ENCODE measurements at regions not wholly inside any gene's neighbourhood (a gene's known extent, or its start where the extent isn't known, plus 50 kb on each side); places are given as distances from the start of the nearest gene placed in this dataset.

- no peak overlapping the region for H3K27ac ChIP-seq (ENCODE audit: low read depth, low read length)
- H4K91ac ChIP-seq (ENCODE audit: low read depth, low read length) = no peak overlapping the region
- no peaks in the 10 kb centered on the region for H3K4me1 ChIP-seq (ENCODE audit: control insufficient read depth in 1 of 2, insufficient read depth in 2 of 2, low read length in 2 of 2)
- no peak overlapping the region for H3K18ac ChIP-seq (ENCODE audit: low read length)
- no peaks in the 10 kb centered on the region for H3K79me2 ChIP-seq (ENCODE audit: control insufficient read depth, insufficient read depth, low read length, poor library complexity)
- H3K79me1 ChIP-seq (ENCODE audit: low read length) = no peaks in the 10 kb centered on the region
- no peaks in the 10 kb centered on the region for H3K9me3 ChIP-seq (ENCODE audit: insufficient read depth, low read depth, low read length)
- H3K4me2 ChIP-seq (ENCODE audit: low read length) = no peak overlapping the region
- no CpG with 5 or more reads among the region's 4 CpGs for WGBS (ENCODE audit: extremely low coverage, insufficient coverage, insufficient read length)
- H4K12ac ChIP-seq (ENCODE audit: low read depth, low read length) = no peak overlapping the region
- H3K14ac ChIP-seq (ENCODE audit: low read length) = no peak overlapping the region
- no peak for DNase-seq
- H3K9ac ChIP-seq (ENCODE audit: low read length) = no peak overlapping the region
- H2BK5ac ChIP-seq (ENCODE audit: low read depth, low read length, poor library complexity) = no peak overlapping the region
- no peak overlapping the region for H2AK5ac ChIP-seq (ENCODE audit: low read length)
- no peak overlapping the region for H4K8ac ChIP-seq (ENCODE audit: low read depth, low read length)
- no peak overlapping the region for H3K4ac ChIP-seq (ENCODE audit: low read depth, low read length)
- H3K4me3 ChIP-seq (ENCODE audit: low read depth, low read length) = no peak overlapping the region
- H3K23ac ChIP-seq (ENCODE audit: low read length) = no peak overlapping the region
- no peak overlapping the region for H2BK120ac ChIP-seq (ENCODE audit: insufficient read depth, low read length, poor library complexity)
- H2BK12ac ChIP-seq (ENCODE audit: low read length) = no peak overlapping the region
- H3K27me3 ChIP-seq (ENCODE audit: insufficient read depth, low read length) = no peaks in the 10 kb centered on the region
- no peak overlapping the region for H2AFZ ChIP-seq (ENCODE audit: insufficient read depth, low read length, poor library complexity)
- no peaks in the 10 kb centered on the region for H3K36me3 ChIP-seq (ENCODE audit: control insufficient read depth in 1 of 2, insufficient read depth in 2 of 2, low read length in 2 of 2)
Observed at GRCh38 chrX:130987241-130987640, 70.9 kb upstream of the ARHGAP36 start.

- H3K9ac ChIP-seq (ENCODE audit: low read length) = no peak overlapping the region
- no peaks in the 10 kb centered on the region for H3K36me3 ChIP-seq (ENCODE audit: control insufficient read depth in 1 of 2, insufficient read depth in 2 of 2, low read length in 2 of 2)
- H3K14ac ChIP-seq (ENCODE audit: low read length) = no peak overlapping the region
- no peak overlapping the region for H3K18ac ChIP-seq (ENCODE audit: low read length)
- H2BK12ac ChIP-seq (ENCODE audit: low read length) = no peak overlapping the region
- no peak overlapping the region for H3K23ac ChIP-seq (ENCODE audit: low read length)
- H3K79me1 ChIP-seq (ENCODE audit: low read length) = no peaks in the 10 kb centered on the region
- no peak overlapping the region for H2BK5ac ChIP-seq (ENCODE audit: low read depth, low read length, poor library complexity)
- H2AFZ ChIP-seq (ENCODE audit: insufficient read depth, low read length, poor library complexity) = no peak overlapping the region
- WGBS (ENCODE audit: extremely low coverage, insufficient coverage, insufficient read length) = no CpG with 5 or more reads among the region's 2 CpGs
- no peaks in the 10 kb centered on the region for H3K9me3 ChIP-seq (ENCODE audit: insufficient read depth, low read depth, low read length)
- H3K79me2 ChIP-seq (ENCODE audit: control insufficient read depth, insufficient read depth, low read length, poor library complexity) = no peaks in the 10 kb centered on the region
- no peak overlapping the region for H3K4me2 ChIP-seq (ENCODE audit: low read length)
- H3K4ac ChIP-seq (ENCODE audit: low read depth, low read length) = no peak overlapping the region
- H4K91ac ChIP-seq (ENCODE audit: low read depth, low read length) = no peak overlapping the region
- no peak overlapping the region for H4K8ac ChIP-seq (ENCODE audit: low read depth, low read length)
- H3K27me3 ChIP-seq (ENCODE audit: insufficient read depth, low read length) = no peaks in the 10 kb centered on the region
- H4K12ac ChIP-seq (ENCODE audit: low read depth, low read length) = no peak overlapping the region
- no peak overlapping the region for H2BK120ac ChIP-seq (ENCODE audit: insufficient read depth, low read length, poor library complexity)
- no peak overlapping the region for H3K4me3 ChIP-seq (ENCODE audit: low read depth, low read length)
- DNase-seq = no peak
- H3K27ac ChIP-seq (ENCODE audit: low read depth, low read length) = no peak overlapping the region
- H3K4me1 ChIP-seq (ENCODE audit: control insufficient read depth in 1 of 2, insufficient read depth in 2 of 2, low read length in 2 of 2) = no peaks in the 10 kb centered on the region
- no peak overlapping the region for H2AK5ac ChIP-seq (ENCODE audit: low read length)
Observed at GRCh38 chrX:130990723-130991122, 67.4 kb upstream of the ARHGAP36 start.

DNA sequence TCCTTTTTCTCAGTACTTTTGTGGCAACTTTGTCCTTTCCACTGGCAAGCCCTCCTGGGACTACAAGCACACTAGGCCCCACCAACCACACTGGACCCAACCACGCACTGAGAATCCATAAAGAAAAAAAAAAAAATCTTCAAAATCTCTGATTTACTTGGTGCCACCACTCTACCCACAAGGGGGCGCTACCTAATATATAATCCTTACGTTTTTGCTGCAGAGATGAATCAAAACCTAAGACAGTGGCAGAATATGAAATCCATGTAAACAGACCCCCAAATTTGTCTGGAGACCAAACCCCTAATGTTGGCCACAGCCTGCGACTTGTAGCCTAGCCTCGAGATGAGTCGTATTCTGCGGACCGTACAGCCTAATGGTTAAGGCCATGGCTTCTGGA, 63.5 kb upstream of the ARHGAP36 start:
- H2AK5ac ChIP-seq (ENCODE audit: low read length) = no peak overlapping the region
- no peak overlapping the region for H2BK12ac ChIP-seq (ENCODE audit: low read length)
- H3K27ac ChIP-seq (ENCODE audit: low read depth, low read length) = no peak overlapping the region
- H2AFZ ChIP-seq (ENCODE audit: insufficient read depth, low read length, poor library complexity) = no peak overlapping the region
- H3K9me3 ChIP-seq (ENCODE audit: insufficient read depth, low read depth, low read length) = no peaks in the 10 kb centered on the region
- no peak overlapping the region for H4K8ac ChIP-seq (ENCODE audit: low read depth, low read length)
- H3K14ac ChIP-seq (ENCODE audit: low read length) = no peak overlapping the region
- H3K4me2 ChIP-seq (ENCODE audit: low read length) = no peak overlapping the region
- H3K79me2 ChIP-seq (ENCODE audit: control insufficient read depth, insufficient read depth, low read length, poor library complexity) = no peaks in the 10 kb centered on the region
- no peak overlapping the region for H3K18ac ChIP-seq (ENCODE audit: low read length)
- no CpG with 5 or more reads among the region's 8 CpGs for WGBS (ENCODE audit: extremely low coverage, insufficient coverage, insufficient read length)
- H4K12ac ChIP-seq (ENCODE audit: low read depth, low read length) = no peak overlapping the region
- DNase-seq = peak; percentile 1 to 49
- H3K36me3 ChIP-seq (ENCODE audit: control insufficient read depth in 1 of 2, insufficient read depth in 2 of 2, low read length in 2 of 2) = no peaks in the 10 kb centered on the region
- no peak overlapping the region for H2BK120ac ChIP-seq (ENCODE audit: insufficient read depth, low read length, poor library complexity)
- no peak overlapping the region for H3K4me3 ChIP-seq (ENCODE audit: low read depth, low read length)
- H3K79me1 ChIP-seq (ENCODE audit: low read length) = no peaks in the 10 kb centered on the region
- no peak overlapping the region for H4K91ac ChIP-seq (ENCODE audit: low read depth, low read length)
- no peaks in the 10 kb centered on the region for H3K4me1 ChIP-seq (ENCODE audit: control insufficient read depth in 1 of 2, insufficient read depth in 2 of 2, low read length in 2 of 2)
- H3K27me3 ChIP-seq (ENCODE audit: insufficient read depth, low read length) = no peaks in the 10 kb centered on the region
- no peak overlapping the region for H3K4ac ChIP-seq (ENCODE audit: low read depth, low read length)
- no peak overlapping the region for H3K9ac ChIP-seq (ENCODE audit: low read length)
- H2BK5ac ChIP-seq (ENCODE audit: low read depth, low read length, poor library complexity) = no peak overlapping the region
- no peak overlapping the region for H3K23ac ChIP-seq (ENCODE audit: low read length)

DNA sequence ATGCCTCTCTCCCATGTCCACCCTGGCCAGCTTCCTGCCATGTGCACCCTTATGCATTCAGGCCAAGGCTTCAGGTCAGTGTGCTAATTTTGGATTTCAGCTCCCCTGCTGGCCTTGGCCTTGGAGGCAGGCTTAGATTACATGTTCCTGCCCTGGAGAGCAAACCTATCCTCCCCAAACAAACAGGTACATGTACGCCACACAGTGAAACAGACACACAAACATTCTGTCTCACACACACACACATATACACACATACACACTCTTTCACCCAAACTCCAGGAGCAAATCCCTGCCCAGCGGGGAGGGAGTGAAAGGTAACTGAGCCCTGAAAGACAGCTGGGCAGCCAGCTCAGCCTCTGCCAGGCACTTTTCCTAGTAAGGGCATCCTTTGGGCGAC, 62.7 kb upstream of the ARHGAP36 start:
- Histone ChIP-seq H2BK5ac (ENCODE audit: low read depth, low read length, poor library complexity) (no peak overlapping the region), H2BK120ac (ENCODE audit: insufficient read depth, low read length, poor library complexity) (no peak overlapping the region), H2BK12ac (ENCODE audit: low read length) (no peak overlapping the region), H3K23ac (ENCODE audit: low read length) (no peak overlapping the region), H3K9ac (ENCODE audit: low read length) (no peak overlapping the region), H3K18ac (ENCODE audit: low read length) (no peak overlapping the region), H3K79me2 (ENCODE audit: control insufficient read depth, insufficient read depth, low read length, poor library complexity) (no peaks in the 10 kb centered on the region), H3K4me1 (ENCODE audit: control insufficient read depth in 1 of 2, insufficient read depth in 2 of 2, low read length in 2 of 2) (no peaks in the 10 kb centered on the region), H3K36me3 (ENCODE audit: control insufficient read depth in 1 of 2, insufficient read depth in 2 of 2, low read length in 2 of 2) (no peaks in the 10 kb centered on the region), H3K4me2 (ENCODE audit: low read length) (no peak overlapping the region), H3K4ac (ENCODE audit: low read depth, low read length) (no peak overlapping the region), H2AK5ac (ENCODE audit: low read length) (no peak overlapping the region), H3K4me3 (ENCODE audit: low read depth, low read length) (no peak overlapping the region), H4K8ac (ENCODE audit: low read depth, low read length) (no peak overlapping the region), H3K14ac (ENCODE audit: low read length) (no peak overlapping the region), H3K79me1 (ENCODE audit: low read length) (no peaks in the 10 kb centered on the region), H4K12ac (ENCODE audit: low read depth, low read length) (no peak overlapping the region), H2AFZ (ENCODE audit: insufficient read depth, low read length, poor library complexity) (no peak overlapping the region), H4K91ac (ENCODE audit: low read depth, low read length) (no peak overlapping the region), H3K27me3 (ENCODE audit: insufficient read depth, low read length) (no peaks in the 10 kb centered on the region), H3K9me3 (ENCODE audit: insufficient read depth, low read depth, low read length) (no peaks in the 10 kb centered on the region), H3K27ac (ENCODE audit: low read depth, low read length) (no peak overlapping the region)
- no CpG with 5 or more reads among the region's 3 CpGs for WGBS (ENCODE audit: extremely low coverage, insufficient coverage, insufficient read length)
- no peak for DNase-seq

All from trophoblast cell (in vitro differentiated cells and primary cell).